ENCODE measurements at regions not wholly inside any gene's neighbourhood (a gene's known extent, or its start where the extent isn't known, plus 50 kb on each side); places are given as distances from the start of the nearest gene placed in this dataset.

- no peak for TF ChIP-seq POLR2A (IDR thresholded peaks at IDR 0.05)
- TF ChIP-seq, protein P1, sequence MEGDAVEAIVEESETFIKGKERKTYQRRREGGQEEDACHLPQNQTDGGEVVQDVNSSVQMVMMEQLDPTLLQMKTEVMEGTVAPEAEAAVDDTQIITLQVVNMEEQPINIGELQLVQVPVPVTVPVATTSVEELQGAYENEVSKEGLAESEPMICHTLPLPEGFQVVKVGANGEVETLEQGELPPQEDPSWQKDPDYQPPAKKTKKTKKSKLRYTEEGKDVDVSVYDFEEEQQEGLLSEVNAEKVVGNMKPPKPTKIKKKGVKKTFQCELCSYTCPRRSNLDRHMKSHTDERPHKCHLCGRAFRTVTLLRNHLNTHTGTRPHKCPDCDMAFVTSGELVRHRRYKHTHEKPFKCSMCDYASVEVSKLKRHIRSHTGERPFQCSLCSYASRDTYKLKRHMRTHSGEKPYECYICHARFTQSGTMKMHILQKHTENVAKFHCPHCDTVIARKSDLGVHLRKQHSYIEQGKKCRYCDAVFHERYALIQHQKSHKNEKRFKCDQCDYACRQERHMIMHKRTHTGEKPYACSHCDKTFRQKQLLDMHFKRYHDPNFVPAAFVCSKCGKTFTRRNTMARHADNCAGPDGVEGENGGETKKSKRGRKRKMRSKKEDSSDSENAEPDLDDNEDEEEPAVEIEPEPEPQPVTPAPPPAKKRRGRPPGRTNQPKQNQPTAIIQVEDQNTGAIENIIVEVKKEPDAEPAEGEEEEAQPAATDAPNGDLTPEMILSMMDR (IDR thresholded peaks at IDR 0.05), result no peak
Measured at GRCh38 chr5:27845248-27845647, 806.9 kb upstream of the CDH9 start.
